Adrenal gland (tissue), 9 donors: ENCODE measurements at regions not wholly inside any gene's neighbourhood (a gene's known extent, or its start where the extent isn't known, plus 50 kb on each side); places are given as distances from the start of the nearest gene placed in this dataset.
"Not testable (repeated sequence)": the region's sequence is repeated elsewhere in the genome, so short reads cannot be mapped to it uniquely, and the experiment has no call there.

Source experiments
- DNase-seq, 7 donors: peaks; one replicate each; pipeline ENCODE4 v3.0.0-alpha.2; 2019 to 2020
- H3K27ac ChIP-seq, 5 donors: fragments of 200-600 bp; sonication (generic) in 4 of 5; 1 replicate in 3 of 5; 2 replicates in 2 of 5; pipeline versions ENCODE4 v1.5.1 to v1.8.0; 2016 to 2020; ENCODE audit warnings: mild to moderate bottlenecking in 1 of 5
- H3K27me3 ChIP-seq: fragments of 200-600 bp; 2 replicates; pipeline ENCODE4 v1.8.0; 2021
- H3K36me3 ChIP-seq, 2 donors: fragments of 200-600 bp; replicated peaks in 1 of 2; 1 replicate in 1 of 2; 2 replicates in 1 of 2; pipeline versions ENCODE4 v1.5.1 to v1.8.0; 2018 to 2022
- H3K4me1 ChIP-seq, 2 donors: fragments of 200-600 bp; replicated peaks in 1 of 2; 1 replicate in 1 of 2; 2 replicates in 1 of 2; pipeline versions ENCODE4 v1.5.1 to v1.8.0; 2018 to 2021
- H3K4me3 ChIP-seq, 4 donors: fragments of 200-600 bp; sonication (generic) in 3 of 4; one replicate each; pipeline ENCODE4 v1.5.1; 2016 to 2018
- H3K9me3 ChIP-seq, 3 donors: fragments of 200-600 bp; sonication (generic) in 1 of 3; replicated peaks in 1 of 3; 1 replicate in 2 of 3; 2 replicates in 1 of 3; pipeline versions ENCODE4 v1.5.1 to v1.8.0; 2016 to 2021
- CTCF ChIP-seq, 6 experiments: fragments of 450-650 bp in 4 of 6; fragments of 200-600 bp in 2 of 6; sonication (generic) in 1 of 6; IDR thresholded peaks; 1 replicate in 5 of 6; 2 replicates in 1 of 6; pipeline versions ENCODE4 v1.5.1 to v1.8.0; 2016 to 2021; ENCODE audit warnings: antibody characterized with exemption in 6 of 6, mild to moderate bottlenecking in 2 of 6, moderate library complexity in 1 of 6
- POLR2A ChIP-seq, 2 donors: fragments of 450-650 bp; IDR thresholded peaks; one replicate each; pipeline ENCODE4 v1.6.1; 2017; ENCODE audit warnings: antibody characterized with exemption in 2 of 2, mild to moderate bottlenecking in 2 of 2, moderate library complexity in 1 of 2
- WGBS, 4 donors: extraction: QIAGEN DNeasy Blood & Tissue Kit in 2 of 4; methylation state at CpG; one replicate each; pipeline versions ENCODE4 v1.1.5 to v1.1.7; 2013 to 2017; 5-methylcytosine and 5-hydroxymethylcytosine counted together
- intact Hi-C, 2 donors: fragments of 100-400 bp; cut with DNase I; formaldehyde crosslinking; loops; one replicate each; pipeline versions ENCODE4 v1.14.1 to v1.15.0; 2022 to 2023
- donor health status: healthy with polysubstance abuse.
- donor health status: Bipolar disorder and iron deficiency.
- donor health status: DM: yes; HTN: yes; CAD: no.
- donor health status: DM: no; HTN: no; CAD: no.
- donor health status: DM: no; HTN: no; CAD: no.

- Histone ChIP-seq H3K27me3 (no peaks in the 10 kb centered on the region), H3K27ac (no peak overlapping the region), H3K4me3 (no peak overlapping the region), H3K36me3 (no peaks in the 10 kb centered on the region), H3K4me1 (no peaks in the 10 kb centered on the region), H3K9me3 (no peaks in the 10 kb centered on the region)
- whole genome bisulfite sequencing, 4 donors = 77 to 94% (median 83%) methylated on average over 1 of the region's 1 CpG
- intact Hi-C loops = no loop called here
- TF ChIP-seq CTCF (IDR thresholded peaks at IDR 0.05) (no peak), POLR2A (IDR thresholded peaks at IDR 0.05) (no peak)
- DNase-seq = no peak
These were observed 286.7 kb upstream of the ATXN7L3B start for GRCh38 chr12:74250891-74251290.

GRCh38 chr12:74253826-74254225 lies 283.8 kb upstream of the ATXN7L3B start:
- WGBS, 4 donors = 75% methylated on average over 4 of the region's 4 CpGs
- not testable (repeated sequence) for H3K36me3 ChIP-seq

GRCh38 chr12:74254784-74255183 lies 282.9 kb upstream of the ATXN7L3B start:
- DNase-seq = no peak
- H3K9me3 ChIP-seq = no peaks in the 10 kb centered on the region
- TF ChIP-seq POLR2A (IDR thresholded peaks at IDR 0.05) (no peak), CTCF (IDR thresholded peaks at IDR 0.05) (no peak)
- intact Hi-C loops = no loop called here
- no peaks in the 10 kb centered on the region for H3K36me3 ChIP-seq
- H3K27me3 ChIP-seq = no peaks in the 10 kb centered on the region
- no peaks in the 10 kb centered on the region for H3K4me1 ChIP-seq
- no peak overlapping the region for H3K27ac ChIP-seq
- no peak overlapping the region for H3K4me3 ChIP-seq

More at GRCh38 chr12:74253826-74254225, 283.8 kb upstream of the ATXN7L3B start:
- H3K27ac ChIP-seq, DNase-seq, H3K4me1 ChIP-seq, H3K4me3 ChIP-seq, H3K27me3 ChIP-seq, intact Hi-C loops, H3K9me3 ChIP-seq: not testable (repeated sequence)

GRCh38 chr12:74259199-74259598 lies 278.4 kb upstream of the ATXN7L3B start:
- Histone ChIP-seq H3K4me3 (no peak overlapping the region), H3K36me3 (no peaks in the 10 kb centered on the region), H3K4me1 (no peaks in the 10 kb centered on the region), H3K27ac (no peak overlapping the region), H3K9me3 (peaks cover 0 to 6% (median 0%) of the 10 kb centered on the region in 3 donors), H3K27me3 (no peaks in the 10 kb centered on the region)
- 73 to 91% (median 82%) methylated on average over 1 of the region's 1 CpG for WGBS, 4 donors
- DNase-seq = no peak
- intact Hi-C loops = no loop called here
- TF ChIP-seq POLR2A (IDR thresholded peaks at IDR 0.05) = no peak
- no peak for TF ChIP-seq CTCF (IDR thresholded peaks at IDR 0.05)

- TF ChIP-seq POLR2A (IDR thresholded peaks at IDR 0.05) = no peak
- TF ChIP-seq CTCF (IDR thresholded peaks at IDR 0.05) = no peak
- Histone ChIP-seq H3K9me3 (peaks cover 0 to 6% (median 0%) of the 10 kb centered on the region in 3 donors), H3K4me1 (no peaks in the 10 kb centered on the region), H3K27me3 (no peaks in the 10 kb centered on the region), H3K36me3 (no peaks in the 10 kb centered on the region), H3K4me3 (no peak overlapping the region), H3K27ac (no peak overlapping the region)
- intact Hi-C loops = no loop called here
- DNase-seq = no peak
- 89 to 95% (median 92%) methylated on average over 15 of the region's 15 CpGs for WGBS, 4 donors
These were observed 272.9 kb upstream of the ATXN7L3B start for GRCh38 chr12:74264692-74265091.

- H3K27me3 ChIP-seq, intact Hi-C loops, H3K4me3 ChIP-seq, H3K9me3 ChIP-seq, H3K4me1 ChIP-seq, H3K27ac ChIP-seq, DNase-seq, H3K36me3 ChIP-seq: not testable (repeated sequence)
- 81 to 91% (median 88%) methylated on average over 8 of the region's 8 CpGs for WGBS, 4 donors
These were observed 268.3 kb upstream of the ATXN7L3B start for GRCh38 chr12:74269355-74269754.
